Caco-2 (cell line): ENCODE measurements at regions not wholly inside any gene's neighbourhood (a gene's known extent, or its start where the extent isn't known, plus 50 kb on each side); places are given as distances from the start of the nearest gene placed in this dataset.

Experiments used
- BruUV-seq: library from RNA; stranded (reverse); fragments of 400-500 nt; replicated peaks from 2 replicates; lab custom pipeline; 2021; lab: Mats Ljungman, UMichigan
- CTCF ChIA-PET: fragments of 300-600 bp; sonication (Branson Sonifier 250); formaldehyde crosslinking; loops from one replicate; lab custom pipeline; 2022; ENCODE audit warnings: antibody characterized with exemption; lab: Charles Lee
- POLR2A ChIA-PET: fragments of 300-600 bp; sonication (Branson Sonifier 250); formaldehyde crosslinking; loops from one replicate; lab custom pipeline; 2022; ENCODE audit warnings: antibody characterized with exemption; lab: Charles Lee
- DNase-seq, 2 experiments: peaks; one replicate each; pipeline versions ENCODE4 v3.0.0 to v3.0.0-alpha.2; 2020 to 2022
- H3K27me3 ChIP-seq: replicated peaks from 2 replicates; pipeline ENCODE4 v1.6.0; 2011; ENCODE audit warnings: low read length; ENCODE audit not compliant: control insufficient read depth, insufficient read depth
- H3K36me3 ChIP-seq: 2 replicates; pipeline ENCODE4 v1.5.1; 2011; ENCODE audit warnings: low read length; ENCODE audit not compliant: control insufficient read depth, insufficient read depth
- H3K4me1 ChIP-seq: fragments of 250-450 bp; sonication (Bioruptor Pico); 2 replicates; pipeline ENCODE4 v1.5.1; 2020; ENCODE audit warnings: mild to moderate bottlenecking
- H3K4me3 ChIP-seq: 2 replicates; pipeline ENCODE4 v1.5.1; 2011; ENCODE audit warnings: low read depth, mild to moderate bottlenecking, control low read depth, low read length
- H3K9me3 ChIP-seq: fragments of 250-450 bp; sonication (Bioruptor Pico); 2 replicates; pipeline ENCODE4 v1.5.1; 2020; ENCODE audit warnings: mild to moderate bottlenecking, moderate library complexity
- H3K27ac Mint-ChIP-seq: one replicate; pipeline ENCODE4 v1.8.0; 2022; ENCODE audit warnings: mixed read lengths; ENCODE audit not compliant: unreplicated experiment
- H3K27me3 Mint-ChIP-seq: one replicate; pipeline ENCODE4 v1.8.0; 2022; ENCODE audit warnings: mixed read lengths; ENCODE audit not compliant: insufficient read depth, unreplicated experiment
- H3K36me3 Mint-ChIP-seq: one replicate; pipeline ENCODE4 v1.8.0; 2022; ENCODE audit warnings: mild to moderate bottlenecking, mixed read lengths; ENCODE audit not compliant: insufficient read depth, unreplicated experiment
- H3K4me1 Mint-ChIP-seq: one replicate; pipeline ENCODE4 v1.8.0; 2022; ENCODE audit warnings: low read depth, mixed read lengths; ENCODE audit not compliant: unreplicated experiment
- H3K4me3 Mint-ChIP-seq: one replicate; pipeline ENCODE4 v1.8.0; 2022; ENCODE audit warnings: mild to moderate bottlenecking, moderate library complexity, mixed read lengths; ENCODE audit not compliant: unreplicated experiment
- H3K9me3 Mint-ChIP-seq: one replicate; pipeline ENCODE4 v1.8.0; 2022; ENCODE audit warnings: mixed read lengths; ENCODE audit not compliant: unreplicated experiment
- CTCF ChIP-seq, 2 experiments: fragments of 200-600 bp in 1 of 2; IDR thresholded peaks; 1 replicate in 1 of 2; 2 replicates in 1 of 2; pipeline versions ENCODE4 v1.5.1 to v1.8.0; 2011 to 2022; ENCODE audit warnings: antibody characterized with exemption in 1 of 2, control low read depth in 1 of 2, inconsistent platforms in 1 of 2, low read depth in 1 of 2, low read length in 1 of 2, mild to moderate bottlenecking in 1 of 2, moderate library complexity in 1 of 2; ENCODE audit not compliant: insufficient read depth in 1 of 2, severe bottlenecking in 1 of 2, unreplicated experiment in 1 of 2
- intact Hi-C: fragments of 100-400 bp; cut with micrococcal nuclease; formaldehyde crosslinking; loops from one replicate; pipeline ENCODE4 v1.10.0; 2022; ENCODE audit not compliant: unreplicated experiment

- Mint-ChIP-seq H3K36me3 (no peaks in the 10 kb centered on the region), H3K27me3 (peaks cover 8% of the 10 kb centered on the region), H3K9me3 (peaks cover 14% of the 10 kb centered on the region), H3K4me1 (no peaks in the 10 kb centered on the region), H3K27ac (no peak overlapping the region), H3K4me3 (no peak overlapping the region)
- Histone ChIP-seq H3K36me3 (no peaks in the 10 kb centered on the region), H3K4me3 (no peak overlapping the region), H3K9me3 (peaks cover 7% of the 10 kb centered on the region), H3K4me1 (no peaks in the 10 kb centered on the region), H3K27me3 (no peaks in the 10 kb centered on the region; the same call in 1 of the 2 replicates)
- POLR2A ChIA-PET: no interaction called here
- intact Hi-C loops: no loop called here
- DNase-seq: no peak
- CTCF ChIA-PET: no interaction called here
- BruUV-seq: no TSS peak
- no peak for TF ChIP-seq CTCF (IDR thresholded peaks at IDR 0.05; ENCODE audit: insufficient read depth in 1 of 2, low read depth in 1 of 2, low read length in 1 of 2, severe bottlenecking in 1 of 2, unreplicated experiment in 1 of 2)
Observed at GRCh38 chr10:111875725-111876124, 307.8 kb downstream of the GPAM start.

GRCh38 chr10:111877258-111877657, 306.3 kb downstream of the GPAM start:
- Histone ChIP-seq H3K9me3 (peaks cover 7% of the 10 kb centered on the region), H3K27me3 (no peaks in the 10 kb centered on the region), H3K4me3 (no peak overlapping the region), H3K4me1 (no peaks in the 10 kb centered on the region), H3K36me3 (no peaks in the 10 kb centered on the region)
- Mint-ChIP-seq H3K27me3 (peaks cover 8% of the 10 kb centered on the region), H3K27ac (no peak overlapping the region), H3K4me1 (no peaks in the 10 kb centered on the region), H3K36me3 (no peaks in the 10 kb centered on the region), H3K4me3 (no peak overlapping the region), H3K9me3 (peaks cover 14% of the 10 kb centered on the region)
- no peak for TF ChIP-seq CTCF (IDR thresholded peaks at IDR 0.05; ENCODE audit: insufficient read depth in 1 of 2, low read depth in 1 of 2, low read length in 1 of 2, severe bottlenecking in 1 of 2, unreplicated experiment in 1 of 2)
- no TSS peak for BruUV-seq
- no peak for DNase-seq
- intact Hi-C loops: no loop called here
- ChIA-PET CTCF (no interaction called here), POLR2A (no interaction called here)

DNA sequence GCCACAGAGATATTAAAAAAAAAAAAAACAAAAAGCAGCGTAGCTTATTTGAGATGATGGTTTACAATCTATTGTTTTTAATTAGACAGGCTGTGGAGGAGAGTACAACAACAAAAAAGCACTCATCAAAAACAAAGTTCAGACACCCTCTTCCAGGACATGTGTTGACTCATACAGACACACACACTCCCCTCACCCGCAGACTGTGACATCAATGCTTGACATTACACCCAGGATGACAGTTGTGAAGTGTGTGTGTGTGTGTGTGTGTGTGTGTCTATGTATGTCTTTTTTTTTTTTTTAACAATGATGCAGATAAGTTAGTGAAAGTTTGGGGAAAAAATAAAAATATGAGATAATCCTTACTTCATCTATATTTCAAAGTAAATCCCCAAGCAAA, 303.6 kb downstream of the GPAM start:
- no peaks in the 10 kb centered on the region for H3K4me1 Mint-ChIP-seq
- peaks cover 14% of the 10 kb centered on the region for H3K9me3 Mint-ChIP-seq
- ChIA-PET POLR2A (no interaction called here), CTCF (no interaction called here)
- Histone ChIP-seq H3K36me3 (no peaks in the 10 kb centered on the region), H3K4me1 (no peaks in the 10 kb centered on the region), H3K27me3 (no peaks in the 10 kb centered on the region), H3K9me3 (peaks cover 7% of the 10 kb centered on the region), H3K4me3 (no peak overlapping the region)
- TF ChIP-seq CTCF (IDR thresholded peaks at IDR 0.05; ENCODE audit: insufficient read depth in 1 of 2, low read depth in 1 of 2, low read length in 1 of 2, severe bottlenecking in 1 of 2, unreplicated experiment in 1 of 2): no peak
- H3K27ac Mint-ChIP-seq: no peak overlapping the region
- H3K36me3 Mint-ChIP-seq: no peaks in the 10 kb centered on the region
- H3K27me3 Mint-ChIP-seq: peaks cover 3% of the 10 kb centered on the region
- no peak for DNase-seq
- intact Hi-C loops: no loop called here
- no peak overlapping the region for H3K4me3 Mint-ChIP-seq
- BruUV-seq: no TSS peak
